B cell (primary cell): ENCODE measurements at regions not wholly inside any gene's neighbourhood (a gene's known extent, or its start where the extent isn't known, plus 50 kb on each side); places are given as distances from the start of the nearest gene placed in this dataset.

Experiments used
- CTCF ChIP-seq: fragments of 200-600 bp; IDR thresholded peaks from one replicate; pipeline ENCODE4 v1.8.0; 2022; ENCODE audit warnings: antibody characterized with exemption, mild to moderate bottlenecking
- EZH2 ChIP-seq: IDR thresholded peaks from 2 replicates; pipeline ENCODE4 v1.6.1; 2012; ENCODE audit warnings: borderline replicate concordance, low read depth, mild to moderate bottlenecking, moderate library complexity, low read length; ENCODE audit not compliant: insufficient read depth, poor library complexity, severe bottlenecking

- no peak for TF ChIP-seq CTCF
- no peak for TF ChIP-seq EZH2
Observed at GRCh38 chr5:62934319-62934718, 355.7 kb downstream of the LRRC70 start.
